Keratinocyte (primary cell): ENCODE measurements at regions not wholly inside any gene's neighbourhood (a gene's known extent, or its start where the extent isn't known, plus 50 kb on each side); places are given as distances from the start of the nearest gene placed in this dataset.

Experiments used
- CTCF ChIP-seq, 3 experiments: IDR thresholded peaks in 1 of 3; conservative IDR thresholded peaks in 1 of 3; optimal IDR thresholded peaks in 1 of 3; 2 replicates in 2 of 3; 3 replicates in 1 of 3; pipeline versions ENCODE3 to v1.5.1; 2011; ENCODE audit warnings: low read length in 3 of 3, mild to moderate bottlenecking in 3 of 3, moderate library complexity in 2 of 3, control low read depth in 1 of 3, inconsistent platforms in 1 of 3; ENCODE audit not compliant: insufficient read depth in 2 of 3; ENCODE audit errors: extremely low read depth in 1 of 3
- EZH2 ChIP-seq: IDR thresholded peaks from one replicate; pipeline ENCODE4 v1.6.1; 2012; ENCODE audit warnings: inconsistent platforms, mild to moderate bottlenecking, low read length, moderate library complexity

GRCh38 chr6:53987522-53987888 is 123.7 kb upstream of the MLIP start:
- TF ChIP-seq CTCF (optimal IDR thresholded peaks at IDR 0.05 in 1 of 3, IDR thresholded peaks at IDR 0.05 in 1 of 3, conservative IDR thresholded peaks at IDR 0.05 in 1 of 3; ENCODE audit: extremely low read depth in 1 of 3, insufficient read depth in 2 of 3, low read length in 3 of 3) (no peak), EZH2 (no peak)
